Mesodermal cell (in vitro differentiated cells): ENCODE measurements at regions not wholly inside any gene's neighbourhood (a gene's known extent, or its start where the extent isn't known, plus 50 kb on each side); places are given as distances from the start of the nearest gene placed in this dataset.
A peak's percentile ranks its signal among the peaks of the same experiment; 100 is the strongest.
"Not testable (repeated sequence)": the region's sequence is repeated elsewhere in the genome, so short reads cannot be mapped to it uniquely, and the experiment has no call there.

ENCODE experiments used
- H3K27ac ChIP-seq: 2 replicates; pipeline ENCODE4 v1.7.0; 2013; ENCODE audit warnings: mild to moderate bottlenecking, low read depth, low read length, moderate library complexity; ENCODE audit not compliant: severe bottlenecking
- H3K36me3 ChIP-seq: 2 replicates; pipeline ENCODE4 v1.7.1; 2013; ENCODE audit warnings: mild to moderate bottlenecking, low read length, moderate library complexity; ENCODE audit not compliant: control insufficient read depth, insufficient read depth
- H3K4me1 ChIP-seq: one replicate; pipeline ENCODE4 v1.7.1; 2013; ENCODE audit warnings: mild to moderate bottlenecking, low read length; ENCODE audit not compliant: insufficient read depth, control insufficient read depth, poor library complexity, severe bottlenecking
- H3K4me3 ChIP-seq: 2 replicates; pipeline ENCODE4 v1.7.0; 2013; ENCODE audit warnings: low read length, control low read depth, mild to moderate bottlenecking; ENCODE audit not compliant: insufficient read depth, poor library complexity, severe bottlenecking; ENCODE audit errors: extremely low read depth
- H3K9me3 ChIP-seq: 2 replicates; pipeline ENCODE4 v1.7.1; 2013; ENCODE audit warnings: mild to moderate bottlenecking, low read length, moderate library complexity; ENCODE audit not compliant: control insufficient read depth
- WGBS, 2 experiments: methylation state at CpG; one replicate each; pipeline ENCODE4 v1.1.5; 2013; ENCODE audit warnings: missing lambda C conversion rate in 2 of 2; ENCODE audit not compliant: insufficient coverage in 2 of 2; 5-methylcytosine and 5-hydroxymethylcytosine counted together

GRCh38 chr13:73167028-73167820 lies 108.4 kb downstream of the KLF5 start:
- 92 to 100% methylated on average over 1 to 3 of the region's 4 CpGs for WGBS, 2 experiments
- Histone ChIP-seq H3K27ac (no peak overlapping the region), H3K4me3 (no peak overlapping the region), H3K4me1 (peaks cover 14% of the 10 kb centered on the region), H3K36me3 (no peaks in the 10 kb centered on the region), H3K9me3 (no peaks in the 10 kb centered on the region)

- Histone ChIP-seq H3K36me3 (no peaks in the 10 kb centered on the region), H3K4me1 (peaks cover 14% of the 10 kb centered on the region), H3K4me3 (no peak overlapping the region), H3K9me3 (no peaks in the 10 kb centered on the region), H3K27ac (no peak overlapping the region)
- WGBS, 2 experiments, result 57 to 92% methylated on average over 1 to 2 of the region's 2 CpGs
Observed at GRCh38 chr13:73166204-73166603, 107.4 kb downstream of the KLF5 start.

GRCh38 chr13:73162912-73163911 lies 104.4 kb downstream of the KLF5 start:
- H3K4me3 ChIP-seq, result no peak overlapping the region
- WGBS, 2 experiments, result no CpG with 5 or more reads among the region's 2 CpGs
- H3K4me1 ChIP-seq, result no peaks in the 10 kb centered on the region
- no peaks in the 10 kb centered on the region for H3K36me3 ChIP-seq
- H3K9me3 ChIP-seq, result no peaks in the 10 kb centered on the region
- no peak overlapping the region for H3K27ac ChIP-seq

GRCh38 chr13:73160371-73161031 lies 101.7 kb downstream of the KLF5 start:
- no CpG with 5 or more reads among the region's 5 CpGs for WGBS, 2 experiments
- H3K4me1 ChIP-seq, H3K9me3 ChIP-seq, H3K4me3 ChIP-seq, H3K27ac ChIP-seq, H3K36me3 ChIP-seq: not testable (repeated sequence)

- H3K4me3 ChIP-seq, result no peak overlapping the region
- H3K27ac ChIP-seq, result no peak overlapping the region
- no peaks in the 10 kb centered on the region for H3K4me1 ChIP-seq
- H3K9me3 ChIP-seq, result no peaks in the 10 kb centered on the region
- H3K36me3 ChIP-seq, result no peaks in the 10 kb centered on the region
Observed at GRCh38 chr13:73158851-73159250, 100.0 kb downstream of the KLF5 start.

GRCh38 chr13:73157031-73157430 lies 98.2 kb downstream of the KLF5 start:
- H3K4me3 ChIP-seq, result no peak overlapping the region
- no peaks in the 10 kb centered on the region for H3K36me3 ChIP-seq
- 66 to 82% methylated on average over 1 to 2 of the region's 2 CpGs for WGBS, 2 experiments
- no peak overlapping the region for H3K27ac ChIP-seq
- H3K9me3 ChIP-seq, result no peaks in the 10 kb centered on the region
- no peaks in the 10 kb centered on the region for H3K4me1 ChIP-seq

GRCh38 chr13:73146707-73147106 lies 87.9 kb downstream of the KLF5 start:
- no peaks in the 10 kb centered on the region for H3K36me3 ChIP-seq
- no peak overlapping the region for H3K4me3 ChIP-seq
- H3K4me1 ChIP-seq, result peaks cover 8% of the 10 kb centered on the region
- WGBS, 2 experiments, result 90% methylated on average over 1 of the region's 2 CpGs; no CpG with 5 or more reads in 1 of the 2 experiments
- no peak overlapping the region for H3K27ac ChIP-seq
- no peaks in the 10 kb centered on the region for H3K9me3 ChIP-seq

GRCh38 chr13:73142071-73142470 lies 83.3 kb downstream of the KLF5 start:
- no peak overlapping the region for H3K4me3 ChIP-seq
- WGBS, 2 experiments, result 82 to 85% methylated on average over 5 of the region's 5 CpGs
- H3K27ac ChIP-seq, result peak overlapping the region; percentile 54
- no peaks in the 10 kb centered on the region for H3K36me3 ChIP-seq
- H3K9me3 ChIP-seq, result no peaks in the 10 kb centered on the region
- peaks cover 31% of the 10 kb centered on the region for H3K4me1 ChIP-seq

- Histone ChIP-seq H3K36me3 (no peaks in the 10 kb centered on the region), H3K27ac (peak overlapping the region; percentile 66), H3K4me3 (no peak overlapping the region), H3K4me1 (peaks cover 31% of the 10 kb centered on the region), H3K9me3 (no peaks in the 10 kb centered on the region)
- 60 to 79% methylated on average over 1 to 3 of the region's 4 CpGs for WGBS, 2 experiments
Observed at GRCh38 chr13:73141292-73141771, 82.5 kb downstream of the KLF5 start.

GRCh38 chr13:73140801-73141200 lies 82.0 kb downstream of the KLF5 start:
- peaks cover 31% of the 10 kb centered on the region for H3K4me1 ChIP-seq
- peak overlapping the region; percentile 66 for H3K27ac ChIP-seq
- 73 to 100% methylated on average over 1 of the region's 2 CpGs for WGBS, 2 experiments
- no peak overlapping the region for H3K4me3 ChIP-seq
- H3K9me3 ChIP-seq, result no peaks in the 10 kb centered on the region
- H3K36me3 ChIP-seq, result no peaks in the 10 kb centered on the region
